HG02885 (cell line): ENCODE measurements at regions not wholly inside any gene's neighbourhood (a gene's known extent, or its start where the extent isn't known, plus 50 kb on each side); places are given as distances from the start of the nearest gene placed in this dataset.
"Not testable (repeated sequence)": the region's sequence is repeated elsewhere in the genome, so short reads cannot be mapped to it uniquely, and the experiment has no call there.

Experiments
- ATAC-seq: cut with Tn5 transposase; IDR thresholded peaks from one replicate; pipeline ENCODE4 v1.9.1; 2021; ENCODE audit warnings: mild to moderate bottlenecking; ENCODE audit not compliant: unreplicated experiment, poor library complexity

DNA sequence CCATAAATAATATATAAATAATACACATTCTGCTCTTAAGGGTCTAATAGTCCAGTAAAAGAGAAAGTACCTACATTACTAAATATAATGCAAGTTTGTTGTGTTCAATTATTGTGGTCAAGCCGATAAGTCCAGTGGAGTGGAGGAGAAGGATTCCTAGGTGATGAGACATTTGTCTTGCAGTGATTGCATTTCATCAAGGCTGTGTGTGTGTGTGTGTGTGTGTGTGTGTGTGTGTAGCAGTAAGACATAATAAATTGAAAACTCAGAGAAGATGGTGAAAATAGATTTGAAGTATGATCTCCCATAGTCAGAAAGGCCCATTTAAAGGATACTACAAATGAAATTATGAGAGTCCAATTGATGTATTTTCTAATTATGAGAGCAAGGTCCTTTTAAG is 192.5 kb upstream of the SEMA3C start:
- ATAC-seq = no peak

DNA sequence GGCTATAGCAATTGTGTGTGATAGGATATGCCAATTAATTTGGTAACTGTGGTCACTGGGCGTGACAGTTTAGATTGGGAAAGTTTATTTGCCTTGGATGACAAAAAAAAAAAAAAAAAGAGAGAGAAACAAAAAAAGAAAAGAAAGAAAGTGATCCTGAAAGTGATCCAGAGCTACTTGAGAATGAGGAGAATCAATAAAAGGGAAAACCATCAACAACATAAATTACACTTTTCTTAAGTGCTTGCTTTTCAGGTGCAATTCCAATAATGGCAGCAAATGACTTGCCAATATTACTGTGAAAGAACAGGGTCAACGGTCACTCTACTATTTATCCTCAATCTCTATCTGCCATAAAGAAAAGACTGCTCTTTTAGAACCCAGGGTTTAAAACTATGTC is 191.8 kb upstream of the SEMA3C start:
- ATAC-seq = no peak

DNA sequence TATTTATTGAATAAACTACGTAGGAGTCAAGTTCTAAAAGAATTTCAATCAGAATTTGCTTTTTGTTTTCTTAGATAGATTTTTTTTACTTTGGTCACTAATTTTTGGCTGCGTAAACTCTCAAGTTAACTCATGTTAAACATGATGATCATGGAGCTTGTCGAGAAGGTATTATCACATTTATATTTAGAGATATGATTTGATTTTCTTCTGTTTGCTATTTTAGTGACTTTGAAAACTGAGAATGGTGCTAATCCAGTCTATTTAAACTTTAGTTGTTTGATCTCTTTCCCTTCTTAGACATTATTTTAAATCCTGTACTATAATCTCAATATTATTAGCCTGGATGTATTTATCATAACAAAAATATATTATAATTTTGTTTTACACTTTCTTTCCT is 179.4 kb upstream of the SEMA3C start:
- ATAC-seq = no peak

DNA sequence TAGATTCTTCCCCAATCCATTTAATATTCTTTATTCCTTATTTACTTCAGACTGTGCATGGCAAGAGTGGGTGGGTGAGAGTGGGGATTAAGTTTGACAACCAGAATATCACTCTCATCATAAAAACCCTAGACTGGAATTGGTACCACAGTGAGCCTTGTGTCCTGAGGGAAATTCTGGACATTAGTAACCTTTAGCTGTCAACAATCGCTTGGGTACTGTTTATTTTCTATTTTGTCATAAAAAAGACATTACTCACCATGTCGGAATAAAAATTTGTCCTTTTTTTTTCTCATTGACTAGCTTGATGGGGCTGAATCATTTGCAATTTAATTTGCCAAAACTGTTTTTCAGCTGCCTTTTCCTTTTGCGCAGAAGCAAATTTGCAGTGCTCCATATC is 176.1 kb upstream of the SEMA3C start:
- ATAC-seq = no peak

DNA sequence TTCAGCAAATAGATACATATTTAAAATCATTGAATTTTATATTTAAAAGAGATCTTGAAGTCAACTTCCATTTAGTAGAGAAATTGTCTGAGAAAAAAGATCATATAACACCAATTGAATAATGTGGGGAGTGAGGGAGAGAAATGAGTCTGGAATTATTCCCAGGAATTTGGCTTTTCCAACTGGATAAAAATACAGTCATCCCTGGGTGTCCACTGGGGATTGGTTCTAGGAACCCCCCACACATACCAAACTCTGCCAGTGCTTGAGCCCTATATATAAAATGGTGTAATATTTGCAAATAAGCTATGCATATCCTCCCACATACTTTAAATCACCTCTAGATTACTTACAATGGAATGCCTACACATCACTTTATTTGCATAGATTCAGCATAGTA is 162.8 kb upstream of the SEMA3C start:
- ATAC-seq = no peak

DNA sequence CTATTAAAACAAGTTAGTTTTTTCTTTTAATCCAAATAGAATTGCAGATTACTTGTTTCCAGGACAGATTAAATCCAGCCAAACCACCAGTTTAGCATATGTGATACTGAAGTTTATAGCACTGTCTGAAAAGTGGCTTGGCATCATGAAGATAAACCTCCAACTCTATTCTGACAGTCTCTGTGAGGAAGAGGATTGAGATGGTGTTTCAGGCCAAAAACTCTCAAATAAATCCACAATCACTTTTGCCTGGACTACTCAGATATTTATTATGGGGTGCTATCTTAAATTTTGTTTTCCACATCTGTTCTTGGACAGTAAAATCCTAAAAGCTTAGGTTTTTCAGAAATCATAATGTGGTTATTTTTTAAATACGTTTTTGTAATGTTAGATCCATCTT is 161.7 kb upstream of the SEMA3C start:
- no peak for ATAC-seq

DNA sequence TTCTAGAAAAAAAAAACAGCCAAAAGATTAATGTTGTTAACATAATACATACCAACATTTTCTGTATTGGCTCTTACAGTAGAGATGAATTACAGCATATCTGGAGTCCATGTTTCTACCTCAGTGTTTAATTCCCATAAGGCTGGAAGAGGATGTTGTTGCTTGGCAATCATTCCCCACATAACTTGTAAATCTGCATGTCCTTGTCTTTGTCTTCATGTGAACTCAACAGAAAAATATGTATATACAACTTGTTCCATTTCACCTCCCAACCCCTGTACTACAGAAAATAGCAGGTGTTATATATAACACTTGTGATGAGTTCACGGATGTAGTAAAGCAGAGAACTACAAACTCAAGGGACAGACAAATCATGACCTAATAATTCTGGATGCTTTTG is 160.9 kb upstream of the SEMA3C start:
- ATAC-seq = no peak

DNA sequence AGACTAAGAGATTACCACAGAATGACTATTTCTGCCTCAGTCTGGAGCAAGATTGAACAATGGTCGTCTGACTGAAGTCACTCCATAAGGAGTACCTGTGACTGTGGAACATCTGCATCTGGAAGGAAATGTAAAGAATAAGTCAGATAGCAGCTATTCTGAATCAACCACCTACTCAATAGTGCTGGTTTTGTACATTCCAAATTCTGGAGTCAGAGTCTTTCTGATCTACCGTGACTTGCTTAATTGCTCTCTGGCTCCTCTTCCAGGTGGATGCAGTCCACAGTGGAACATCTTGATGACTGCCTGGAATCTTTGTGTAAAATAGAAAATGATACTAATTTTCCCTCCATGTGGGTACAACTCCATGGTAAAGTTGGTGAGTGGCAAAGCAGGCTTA is 156.3 kb upstream of the SEMA3C start:
- no peak for ATAC-seq

DNA sequence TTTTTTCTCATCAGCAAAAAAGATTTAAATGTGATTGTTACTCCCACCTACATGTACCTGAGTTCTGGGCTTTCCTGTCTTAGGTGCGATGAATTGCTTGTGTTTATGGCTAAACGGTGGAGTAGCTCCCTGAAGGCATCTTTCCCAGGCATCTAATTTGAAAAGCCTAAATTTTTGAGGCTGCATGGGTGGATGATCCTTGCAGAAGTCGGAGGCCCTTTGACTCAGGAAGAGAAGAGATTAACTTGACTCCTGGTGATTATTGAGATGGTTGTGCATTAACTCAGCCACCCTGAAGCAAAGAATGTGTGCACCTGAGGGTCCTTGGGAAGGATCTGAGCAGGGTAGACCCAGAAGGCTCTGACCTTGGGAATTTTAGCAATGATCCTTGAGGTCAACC is 155.6 kb upstream of the SEMA3C start:
- ATAC-seq = no peak

DNA sequence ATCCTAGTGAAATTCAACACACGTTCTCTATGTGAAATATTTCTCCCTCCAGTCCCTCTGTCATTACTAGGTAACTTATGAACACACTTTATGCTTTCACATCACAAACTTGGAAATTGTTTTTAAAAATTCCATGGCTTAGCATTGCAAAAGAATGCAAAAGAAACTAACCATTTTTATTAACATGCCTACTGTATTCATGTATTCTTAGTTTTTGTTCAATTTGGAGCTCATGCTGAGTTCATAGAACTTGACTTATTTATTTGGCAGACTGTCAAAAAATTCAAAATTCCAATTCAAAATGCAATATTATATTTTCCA is 155.0 kb upstream of the SEMA3C start:
- ATAC-seq = no peak

DNA sequence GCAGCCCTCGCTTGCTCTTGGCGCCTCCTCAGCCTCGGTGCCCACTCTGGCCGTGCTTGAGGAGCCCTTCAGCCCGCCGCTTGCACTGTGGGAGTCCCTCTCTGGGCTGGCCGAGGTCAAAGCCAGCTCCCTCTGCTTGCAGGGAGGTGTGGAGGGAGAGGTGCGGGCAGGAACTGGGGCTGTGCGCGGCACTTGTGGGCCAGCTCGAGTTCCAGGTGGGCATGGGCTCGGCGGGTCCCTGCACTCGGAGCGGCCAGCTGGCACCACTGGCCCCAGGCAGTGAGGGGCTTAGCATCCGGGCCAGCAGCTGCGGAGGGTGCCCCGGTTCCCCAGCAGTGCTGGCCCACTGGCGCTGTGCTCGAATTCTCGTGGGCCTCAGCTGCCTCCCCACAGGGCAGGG is 152.1 kb upstream of the SEMA3C start:
- no peak for ATAC-seq

DNA sequence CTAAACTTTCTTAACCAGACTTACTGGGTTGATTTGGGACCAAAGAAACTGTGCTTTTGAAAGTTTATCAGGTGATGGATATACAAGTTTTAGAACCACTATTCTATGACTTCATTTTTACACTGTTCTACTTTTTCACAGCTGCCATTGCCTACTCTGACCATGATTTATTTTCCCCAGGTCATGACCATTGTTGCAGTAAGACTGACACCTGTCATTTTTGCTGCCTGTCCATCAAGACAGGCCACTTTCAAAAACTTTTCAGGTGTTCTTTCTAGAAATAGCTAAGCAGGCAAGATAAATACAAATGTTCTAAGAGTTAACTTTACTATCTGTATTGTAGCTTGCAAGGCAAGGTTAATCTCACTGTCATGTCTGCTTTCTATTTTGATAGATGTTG is 147.9 kb upstream of the SEMA3C start:
- no peak for ATAC-seq

DNA sequence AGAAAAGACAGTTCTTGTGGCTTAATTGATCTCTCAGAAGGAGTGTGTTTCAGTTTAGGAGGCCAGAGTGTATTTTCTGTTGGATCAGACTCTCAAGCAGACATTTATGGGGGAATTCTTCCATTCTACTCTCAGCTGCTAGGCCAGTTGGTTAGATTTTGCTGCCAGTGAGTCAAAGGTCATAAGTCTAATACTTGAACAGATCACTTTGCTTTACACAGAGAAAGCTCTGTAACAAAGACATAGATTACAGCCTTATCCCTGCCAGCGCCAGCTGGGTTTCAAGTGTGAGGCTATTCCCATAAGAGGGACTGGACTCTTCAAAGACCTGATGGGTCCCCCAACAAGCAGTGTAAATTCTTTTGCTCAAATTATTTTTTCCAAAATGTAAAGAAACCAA is 145.6 kb upstream of the SEMA3C start:
- ATAC-seq = no peak

DNA sequence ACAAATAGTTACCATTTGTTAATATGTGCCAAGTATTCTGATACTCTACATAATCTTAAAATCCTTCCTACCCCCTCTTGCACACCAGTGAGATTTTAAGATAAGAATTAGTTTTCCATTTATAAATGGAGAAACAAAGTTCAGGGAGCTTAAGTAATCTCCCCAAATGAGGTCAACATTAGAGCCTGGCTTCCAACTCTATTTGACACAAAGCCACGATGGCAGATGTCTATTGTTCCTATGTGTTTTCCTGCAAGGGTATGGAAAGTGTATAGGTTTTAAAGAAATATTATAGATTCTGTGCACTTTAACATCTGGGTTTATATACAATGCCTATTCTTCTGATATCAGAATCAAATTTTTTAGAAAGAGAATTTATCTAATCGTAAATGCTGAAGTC is 143.9 kb upstream of the SEMA3C start:
- ATAC-seq = no peak

DNA sequence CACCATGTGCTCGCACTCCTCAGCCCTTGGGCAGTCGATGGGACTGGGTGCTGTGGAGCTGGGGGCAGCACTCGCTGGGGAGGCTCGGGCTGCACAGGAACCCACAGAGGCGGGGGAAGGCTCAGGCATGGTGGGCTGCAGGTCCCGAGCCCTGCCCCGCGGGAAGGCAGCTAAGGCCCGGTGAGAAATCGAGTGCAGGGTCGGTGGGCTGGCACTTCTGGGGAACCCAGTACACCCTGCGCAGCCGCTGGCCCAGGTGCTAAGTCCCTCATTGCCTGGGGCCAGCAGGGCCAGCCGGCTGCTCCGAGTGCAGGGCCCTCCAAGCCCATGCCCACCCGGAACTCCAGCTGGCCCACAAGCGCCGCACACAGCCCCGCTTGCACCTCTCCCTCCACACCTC is 138.6 kb upstream of the SEMA3C start:
- not testable (repeated sequence) for ATAC-seq

DNA sequence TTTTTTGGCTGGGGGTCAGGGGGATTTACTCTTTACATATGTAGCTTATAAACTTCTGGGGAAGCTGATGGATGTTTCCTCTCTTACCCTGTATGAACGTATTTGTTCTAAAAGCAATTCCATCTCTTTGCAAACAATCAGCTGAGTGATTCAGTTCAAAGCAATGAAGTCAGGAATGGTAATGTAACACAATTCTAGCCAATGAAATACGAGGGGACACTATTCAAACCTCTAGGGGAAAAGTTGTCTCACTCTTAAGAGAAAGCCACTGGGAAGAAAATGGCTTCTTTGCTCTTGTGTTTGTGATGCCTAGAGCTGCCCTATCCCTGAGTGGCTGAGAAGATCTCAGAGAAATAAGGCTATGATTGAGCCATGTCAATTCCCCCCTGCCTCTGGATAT is 134.8 kb upstream of the SEMA3C start:
- no peak for ATAC-seq

DNA sequence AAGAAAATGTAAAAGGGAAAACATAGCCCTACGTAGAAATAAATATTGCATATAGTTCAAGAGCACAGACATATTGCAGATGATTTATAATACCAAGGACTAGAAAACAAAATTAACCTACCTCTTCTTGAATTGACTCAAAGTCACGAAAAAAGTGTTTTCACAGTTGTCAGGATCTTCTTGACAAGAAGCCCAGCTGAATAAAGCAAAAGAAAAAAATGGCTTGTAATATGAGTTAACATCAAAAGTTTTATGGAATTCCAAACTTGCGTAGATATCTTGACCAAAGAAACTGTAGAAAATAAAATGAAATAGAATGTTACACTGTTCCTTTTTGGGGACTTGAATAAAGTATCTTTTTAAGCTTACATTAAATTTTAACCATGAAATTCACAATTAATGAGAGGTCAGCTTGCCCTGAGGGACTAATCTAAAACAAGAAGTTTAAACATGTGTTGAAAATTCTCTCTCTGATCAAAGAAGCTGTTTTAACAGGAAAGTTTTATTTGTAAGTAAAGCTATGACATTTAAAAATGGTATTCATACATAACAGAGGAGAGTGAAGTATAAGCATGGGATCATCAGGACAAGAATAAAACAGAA is 133.1 kb upstream of the SEMA3C start:
- ATAC-seq = no peak

DNA sequence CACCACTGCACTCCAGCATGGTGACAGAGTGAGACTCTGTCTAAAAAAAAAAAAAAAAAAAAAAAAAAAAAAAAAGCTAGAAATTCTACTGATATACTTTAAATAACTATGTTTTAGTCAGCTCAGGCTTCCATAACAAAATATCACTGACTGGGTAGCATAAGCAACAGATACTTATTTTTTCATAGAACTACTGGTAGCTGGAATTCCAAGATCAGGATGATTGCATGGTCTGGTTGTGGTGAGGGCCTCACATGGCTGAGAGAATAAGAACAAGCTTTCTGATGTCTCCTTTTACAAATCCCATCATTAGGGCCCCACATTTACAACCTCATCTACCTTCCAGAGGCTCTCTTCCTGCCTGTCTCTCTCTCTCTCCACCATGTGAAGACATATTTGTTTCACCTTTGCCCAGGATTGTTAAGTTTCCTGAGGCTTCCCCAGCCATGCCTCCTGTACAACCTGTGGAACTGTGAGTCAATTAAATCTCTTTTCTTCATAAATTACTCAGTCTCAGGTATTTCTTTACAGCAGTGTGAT is 126.7 kb upstream of the SEMA3C start:
- ATAC-seq = no peak

DNA sequence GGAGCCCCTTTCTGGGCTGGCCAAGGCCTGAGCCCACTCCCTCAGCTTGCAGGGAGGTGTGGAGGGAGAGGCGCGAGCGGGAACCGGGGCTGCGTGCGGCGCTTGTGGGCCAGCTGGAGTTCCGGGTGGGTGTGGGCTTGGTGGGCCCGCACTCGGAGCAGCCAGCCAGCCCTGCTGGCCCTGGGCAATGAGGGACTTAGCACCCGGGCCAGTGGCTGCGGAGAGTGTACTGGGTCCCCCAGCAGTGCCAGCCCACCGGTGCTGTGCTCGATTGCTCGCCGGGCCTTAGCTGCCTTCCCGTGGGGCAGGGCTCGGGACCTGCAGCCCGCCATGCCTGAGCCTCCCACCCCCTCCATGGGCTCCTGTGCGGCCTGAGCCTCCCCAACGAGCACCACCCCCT is 123.8 kb upstream of the SEMA3C start:
- not testable (repeated sequence) for ATAC-seq

DNA sequence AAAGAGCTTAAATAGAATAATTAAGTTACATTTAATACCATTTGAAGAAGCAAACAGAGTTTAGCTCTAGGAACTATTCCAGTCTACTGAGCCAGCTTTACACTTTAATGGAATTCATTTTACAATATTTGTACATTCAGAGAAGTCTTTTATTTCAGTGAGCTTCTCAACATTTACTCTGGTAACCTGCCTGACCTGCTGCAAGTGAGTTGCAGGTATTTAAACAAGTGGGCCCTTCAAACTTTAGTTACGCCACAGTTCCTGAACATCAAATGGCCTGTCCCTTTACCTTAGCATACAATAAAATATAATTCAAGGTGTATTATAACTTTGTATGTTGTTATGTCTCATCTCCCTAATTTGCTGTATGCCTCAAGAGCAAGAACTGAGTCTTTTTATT is 121.6 kb upstream of the SEMA3C start:
- ATAC-seq = no peak

DNA sequence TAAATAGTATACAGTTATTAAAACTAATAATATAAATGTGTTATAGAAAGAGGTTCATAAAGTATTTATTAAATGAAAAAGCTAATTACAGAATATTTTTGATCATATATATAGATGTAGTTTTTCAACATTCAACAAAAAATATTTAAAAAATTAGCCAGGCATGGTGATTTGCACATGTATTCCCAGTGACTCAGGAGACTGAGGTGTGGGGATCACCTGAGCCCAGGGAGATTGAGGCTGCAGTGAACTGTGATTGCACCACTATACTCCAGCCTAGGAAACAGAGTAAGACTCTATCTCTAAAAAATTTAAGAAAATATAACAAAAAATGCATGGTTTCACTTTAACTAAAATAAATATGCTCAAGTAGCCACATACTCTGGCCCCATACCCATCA is 118.0 kb upstream of the SEMA3C start:
- no peak for ATAC-seq

DNA sequence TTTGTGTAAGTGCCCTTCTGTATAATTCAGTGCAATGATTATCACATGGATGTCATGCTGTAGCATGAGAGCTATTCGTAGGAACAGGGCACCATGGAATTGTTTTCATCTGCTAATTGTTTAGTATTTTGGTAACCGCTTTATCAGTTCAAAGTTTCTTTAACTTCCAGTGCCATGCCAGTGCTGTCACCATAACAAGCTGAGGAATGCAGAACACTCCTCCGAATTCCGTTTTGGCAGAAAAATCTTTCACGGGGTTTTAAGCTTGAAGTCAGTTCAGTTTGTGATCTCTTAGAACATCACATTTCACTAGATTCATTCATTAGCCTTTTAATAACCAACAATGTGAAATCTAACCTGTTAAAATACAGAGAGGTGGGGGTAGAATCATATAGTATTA is 117.2 kb upstream of the SEMA3C start:
- ATAC-seq = no peak

DNA sequence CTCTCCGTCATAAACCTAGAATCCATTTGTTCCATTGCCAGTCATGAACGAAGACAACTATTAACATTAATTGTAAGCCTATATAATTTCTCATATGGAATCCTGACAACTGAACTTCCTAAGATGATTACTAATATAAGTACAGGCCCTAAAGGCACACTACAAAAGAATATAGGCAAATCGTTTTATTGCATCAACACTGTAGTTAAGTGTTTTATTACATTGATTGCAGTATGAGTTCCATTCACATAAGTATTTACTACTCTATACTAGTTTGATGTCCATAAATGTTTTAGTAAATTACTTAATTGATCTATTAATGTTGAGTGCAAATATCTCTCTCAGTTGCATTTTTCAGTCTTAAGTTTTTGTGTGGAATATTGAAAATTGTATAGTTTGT is 113.1 kb upstream of the SEMA3C start:
- no peak for ATAC-seq
